Ecto neural progenitor cell (in vitro differentiated cells): ENCODE measurements at regions not wholly inside any gene's neighbourhood (a gene's known extent, or its start where the extent isn't known, plus 50 kb on each side); places are given as distances from the start of the nearest gene placed in this dataset.

Experiments used
- DNase-seq: peaks from one replicate; pipeline ENCODE4 v3.0.0-alpha.2; 2018; ENCODE audit warnings: low spot score

GRCh38 chr10:121099592-121099991 is 248.4 kb downstream of the WDR11 start:
- DNase-seq: no peak

GRCh38 chr10:121101561-121101960 is 250.4 kb downstream of the WDR11 start:
- no peak for DNase-seq

- no peak for DNase-seq
Measured at GRCh38 chr10:121102706-121103105, 251.5 kb downstream of the WDR11 start.

DNA sequence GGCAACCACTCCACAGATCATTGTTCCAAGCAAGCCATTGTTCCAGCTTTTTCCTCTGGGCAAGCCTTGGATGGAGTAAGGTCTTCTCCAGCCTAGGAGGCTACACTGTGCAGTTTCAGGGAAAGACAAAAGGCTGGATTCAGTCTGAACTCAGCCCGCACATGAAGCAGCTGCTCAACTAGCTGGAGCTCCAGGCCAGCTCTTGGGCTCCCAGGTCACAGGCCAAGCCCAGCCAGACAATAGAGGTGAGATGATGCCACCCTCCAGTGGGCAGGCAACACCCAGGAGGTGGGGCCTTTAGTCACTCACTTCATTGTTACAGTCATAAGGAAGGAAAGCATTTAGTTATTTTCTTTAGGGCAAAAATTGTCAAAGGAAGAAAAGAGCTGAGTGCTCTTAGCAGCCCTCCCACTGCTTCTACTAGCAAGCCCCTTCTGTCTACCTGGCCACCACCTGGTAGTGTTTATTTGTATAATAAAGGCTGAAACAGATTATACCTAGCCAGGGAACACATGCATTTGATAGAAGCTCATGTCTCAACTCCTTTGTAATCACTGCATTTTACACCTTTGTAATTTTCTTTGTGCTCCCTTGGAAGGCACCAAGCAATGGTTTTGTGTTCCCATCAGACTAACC is 253.4 kb downstream of the WDR11 start:
- no peak for DNase-seq

GRCh38 chr10:121106611-121107010 is 255.4 kb downstream of the WDR11 start:
- no peak for DNase-seq

- DNase-seq: no peak
Measured at GRCh38 chr10:121108051-121108450, 256.9 kb downstream of the WDR11 start.

DNA sequence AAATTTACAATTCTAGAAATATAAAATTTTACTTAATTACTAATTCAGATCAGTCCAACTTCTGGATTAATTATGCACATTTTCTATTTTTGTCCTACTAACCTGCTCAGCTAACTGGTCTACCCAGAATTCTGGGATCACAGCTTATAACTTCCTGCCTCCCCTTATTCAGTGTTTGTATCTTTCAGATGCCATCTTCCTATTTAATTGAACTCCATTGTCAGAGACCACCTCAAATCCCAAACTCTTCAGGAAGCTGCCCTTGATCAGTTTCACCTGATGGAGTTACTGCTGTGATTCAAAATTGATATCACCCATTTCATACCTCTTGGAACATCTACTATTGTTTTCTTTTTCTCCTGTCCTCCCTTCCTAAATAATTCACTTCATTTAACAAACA is 259.2 kb downstream of the WDR11 start:
- DNase-seq: no peak

DNA sequence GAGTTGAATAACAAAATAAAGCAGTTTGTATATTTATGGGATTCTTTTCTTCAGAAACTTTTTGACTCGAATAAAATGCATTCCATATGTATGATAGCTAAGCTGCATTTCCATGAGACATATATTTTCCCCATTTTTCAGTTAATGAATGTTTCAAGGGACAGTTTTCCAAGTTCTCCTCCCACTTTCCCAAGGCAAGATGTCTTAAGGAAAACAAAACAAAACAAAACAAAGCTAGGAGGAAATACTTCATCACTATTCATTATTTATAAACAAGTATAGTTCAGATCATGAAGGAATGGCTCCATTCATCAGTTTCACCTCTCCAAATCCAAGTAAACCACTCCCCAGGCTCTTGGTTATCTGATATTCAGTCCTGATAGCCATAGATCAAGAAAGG is 261.0 kb downstream of the WDR11 start:
- no peak for DNase-seq

DNA sequence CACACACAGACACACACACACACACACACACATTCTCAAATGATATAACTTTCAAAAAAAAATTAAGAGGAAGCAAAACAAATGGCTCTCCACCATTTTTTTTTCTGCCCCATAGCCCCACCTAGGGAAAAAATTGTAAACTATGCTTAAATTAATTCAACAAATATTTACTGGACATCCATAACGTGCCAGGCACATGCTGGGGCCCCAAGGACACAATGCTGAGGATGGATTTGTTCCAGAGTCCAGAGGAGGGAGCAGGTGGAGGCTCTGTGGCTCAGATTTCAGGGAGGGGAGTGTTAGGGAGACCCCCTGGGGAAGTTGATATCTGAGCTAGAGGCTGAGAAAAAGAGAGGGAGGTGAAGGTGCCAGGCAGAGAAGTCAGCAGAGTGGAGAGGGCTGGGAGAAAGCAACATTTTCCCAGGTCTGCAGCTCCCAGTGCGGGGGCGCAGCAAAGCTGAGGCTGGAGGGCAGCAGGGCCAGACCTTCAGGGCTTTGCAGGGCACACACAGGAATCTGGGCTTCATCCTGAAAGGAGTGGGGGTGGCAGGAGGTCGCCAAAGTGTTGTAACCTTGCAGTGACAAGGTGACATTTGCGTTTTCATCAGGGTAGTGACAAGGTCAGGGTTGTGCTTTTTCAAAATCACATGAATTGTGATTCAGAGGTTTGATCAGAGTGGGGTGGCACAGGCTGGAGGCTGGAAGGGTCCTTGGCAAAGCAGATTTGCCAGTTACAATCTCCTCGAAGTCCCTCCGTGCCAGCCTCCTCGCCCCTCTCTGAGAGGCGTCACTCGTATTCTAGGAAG is 261.6 kb downstream of the WDR11 start:
- DNase-seq: no peak

- DNase-seq: no peak
Measured at GRCh38 chr10:121113385-121113696, 262.2 kb downstream of the WDR11 start.

DNA sequence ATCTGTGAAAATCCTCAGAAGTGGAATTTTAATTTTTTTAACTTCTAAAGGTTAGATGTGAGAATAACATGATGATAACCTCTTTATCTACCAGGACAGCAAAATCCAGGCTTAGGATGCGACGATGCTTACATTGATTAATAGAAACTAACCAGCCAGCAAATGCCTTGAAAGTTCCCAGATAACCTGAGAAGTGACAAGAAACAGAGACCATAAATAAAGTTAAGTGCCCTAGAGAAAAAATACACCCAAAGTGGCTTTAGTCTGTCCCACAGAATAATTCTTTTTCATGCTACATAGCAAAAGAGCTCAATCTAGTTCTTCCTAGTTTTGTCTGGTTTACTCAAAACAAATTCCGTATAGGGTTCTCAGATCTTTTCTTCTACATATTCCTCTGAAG is 262.7 kb downstream of the WDR11 start:
- DNase-seq: no peak

GRCh38 chr10:121115154-121115553 is 264.0 kb downstream of the WDR11 start:
- no peak for DNase-seq

DNA sequence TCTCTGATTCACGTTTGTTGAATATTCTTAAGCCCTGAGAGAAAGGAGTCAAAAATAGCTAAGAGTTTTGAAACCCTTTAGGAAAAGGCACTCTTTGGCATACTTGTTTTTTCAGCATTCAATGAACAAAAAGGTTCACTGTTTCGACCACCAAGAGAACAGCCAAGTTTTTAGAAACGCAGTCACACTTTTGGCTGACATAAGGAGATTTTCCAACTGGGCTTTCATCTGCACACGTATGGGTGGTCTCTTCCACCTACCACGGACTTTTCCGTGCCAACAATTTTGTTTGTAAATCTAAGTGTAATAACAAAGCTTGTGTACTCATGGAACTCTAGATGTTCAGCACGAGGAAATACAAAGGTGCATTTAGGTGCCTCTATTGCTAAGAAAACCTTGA is 270.3 kb downstream of the WDR11 start:
- no peak for DNase-seq

DNA sequence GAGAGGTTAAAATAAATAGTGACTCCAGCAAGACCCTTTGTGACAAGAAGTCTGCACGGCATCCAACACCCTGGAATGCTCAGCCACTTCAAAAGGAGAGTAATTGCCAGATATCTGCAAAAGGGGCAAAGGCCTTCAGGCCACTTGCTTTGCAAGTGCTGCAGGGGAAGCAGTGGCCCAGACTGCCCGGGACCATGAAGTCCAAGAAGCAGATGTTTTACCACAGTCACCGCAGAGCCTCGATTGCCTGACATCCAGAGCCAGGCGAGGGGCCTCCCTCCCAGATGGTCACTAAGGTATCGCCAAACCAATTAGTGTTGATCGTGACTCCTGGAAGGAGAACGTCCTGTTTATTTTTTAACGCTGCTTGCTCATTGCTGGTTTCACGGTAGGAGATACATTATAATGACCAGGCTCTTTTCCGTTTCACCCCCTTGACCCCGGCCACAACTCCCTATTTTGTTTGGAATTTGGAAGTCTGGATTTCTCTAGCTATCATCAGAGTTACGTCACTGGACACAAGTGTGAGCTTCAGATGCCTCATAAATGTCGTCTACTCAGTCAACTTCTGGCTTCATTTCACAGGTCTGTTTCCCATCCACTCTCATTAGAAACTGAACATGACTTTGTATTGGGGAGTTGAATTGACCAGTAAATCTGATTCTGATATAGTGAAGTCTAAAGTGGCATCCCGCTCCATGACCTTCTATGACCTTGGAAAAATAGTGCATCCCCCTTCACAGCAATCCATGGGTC is 276.2 kb downstream of the WDR11 start:
- DNase-seq: no peak

DNA sequence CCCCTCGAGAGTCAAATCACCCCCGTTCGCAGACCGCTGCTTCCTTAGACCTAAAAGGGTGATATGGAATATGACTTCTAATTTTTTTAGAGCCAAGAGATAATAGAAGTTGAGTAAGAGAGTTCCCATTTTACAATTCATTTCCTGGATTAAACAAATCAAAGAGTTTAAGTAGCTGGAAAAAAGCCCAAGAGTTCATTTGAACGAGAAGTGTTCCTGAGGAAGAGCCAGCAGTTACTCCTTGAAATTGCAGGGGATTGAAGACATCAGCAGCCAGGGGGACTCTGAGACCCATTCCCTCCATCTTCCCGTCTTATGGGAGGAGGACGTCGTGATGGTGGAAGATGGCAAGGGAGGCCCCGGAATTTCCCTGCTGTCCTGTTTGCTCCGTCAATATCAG is 277.0 kb downstream of the WDR11 start:
- DNase-seq: no peak

GRCh38 chr10:121129266-121129665 is 278.1 kb downstream of the WDR11 start:
- DNase-seq: no peak

DNA sequence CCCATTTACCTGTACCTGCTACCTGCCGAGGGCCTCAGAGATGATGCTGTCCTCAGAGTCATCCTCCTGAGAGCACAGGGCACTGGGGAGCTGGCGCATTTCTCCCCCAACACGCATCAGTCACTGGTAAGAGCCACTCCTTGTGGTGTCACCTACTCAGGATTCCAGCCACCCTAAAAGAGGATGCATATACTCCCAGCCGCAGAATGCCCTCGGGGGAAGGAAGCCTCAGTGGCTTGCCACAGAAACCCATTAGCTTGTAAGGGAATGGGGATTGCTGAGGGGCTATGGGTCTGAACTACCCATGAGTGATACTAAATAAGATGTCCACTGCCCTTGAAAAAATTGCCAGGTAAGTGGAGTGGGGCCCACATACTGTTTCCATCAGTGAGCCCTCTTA is 279.2 kb downstream of the WDR11 start:
- DNase-seq: no peak

DNA sequence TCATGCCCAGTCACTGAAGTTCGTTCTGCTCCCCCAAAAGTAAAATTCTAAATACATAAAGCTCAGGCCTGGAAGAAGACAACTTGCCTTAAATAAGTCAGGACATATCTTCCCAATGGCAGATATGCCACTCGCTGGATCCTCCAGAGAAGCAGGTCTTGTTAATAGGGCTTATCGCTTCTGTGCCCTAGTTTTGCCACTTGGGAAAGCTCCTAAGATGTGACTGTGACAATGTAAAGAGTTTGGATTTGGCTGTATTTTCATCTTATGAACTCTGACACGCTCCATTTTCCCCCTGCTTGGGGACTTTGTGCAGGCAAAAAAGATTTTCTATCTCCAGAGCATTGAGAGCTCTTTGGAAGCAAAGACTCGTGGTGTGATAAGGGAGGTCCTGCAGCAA is 279.9 kb downstream of the WDR11 start:
- DNase-seq: no peak

- DNase-seq: no peak
Measured at GRCh38 chr10:121131426-121132265, 280.5 kb downstream of the WDR11 start.

DNA sequence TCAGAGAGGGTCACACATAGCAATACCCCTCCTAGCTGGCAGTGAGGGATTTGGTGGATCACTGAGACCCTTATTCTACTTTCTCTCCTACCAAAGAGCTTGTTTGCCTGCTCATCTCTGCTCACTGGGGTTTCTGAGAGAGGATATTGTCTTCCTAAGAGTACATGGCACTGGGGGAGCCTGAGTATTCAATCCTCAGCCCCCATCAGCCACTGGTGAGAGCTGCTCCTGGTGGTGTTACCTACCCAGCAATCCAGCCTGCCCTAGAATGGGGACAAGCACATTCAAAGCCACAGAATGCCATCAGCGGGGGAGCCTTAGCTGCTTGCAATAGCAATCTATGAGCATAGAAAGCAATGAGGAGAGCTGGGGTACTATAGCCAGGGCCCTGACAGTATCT is 281.1 kb downstream of the WDR11 start:
- no peak for DNase-seq

GRCh38 chr10:121133901-121134300 is 282.7 kb downstream of the WDR11 start:
- DNase-seq: no peak

- DNase-seq: no peak
Measured at GRCh38 chr10:121134711-121135110, 283.5 kb downstream of the WDR11 start.
